IPS-15b (cell line): ENCODE measurements at regions not wholly inside any gene's neighbourhood (a gene's known extent, or its start where the extent isn't known, plus 50 kb on each side); places are given as distances from the start of the nearest gene placed in this dataset.
A peak's percentile ranks its signal among the peaks of the same experiment; 100 is the strongest.

Experiments
- H3K27me3 ChIP-seq: one replicate; pipeline ENCODE4 v1.6.1; 2013; ENCODE audit warnings: low read length; ENCODE audit not compliant: control insufficient read depth, insufficient read depth
- H3K36me3 ChIP-seq: one replicate; pipeline ENCODE4 v1.6.1; 2013; ENCODE audit warnings: low read length; ENCODE audit not compliant: control insufficient read depth, insufficient read depth
- H3K4me1 ChIP-seq: one replicate; pipeline ENCODE4 v1.6.1; 2013; ENCODE audit warnings: mild to moderate bottlenecking, low read length; ENCODE audit not compliant: control insufficient read depth, insufficient read depth
- H3K4me3 ChIP-seq: one replicate; pipeline ENCODE4 v1.5.1; 2013; ENCODE audit warnings: low read depth, low read length
- H3K9ac ChIP-seq: one replicate; pipeline ENCODE4 v1.6.1; 2013; ENCODE audit warnings: low read depth, mild to moderate bottlenecking, low read length
- H3K9me3 ChIP-seq: one replicate; pipeline ENCODE4 v1.6.1; 2013; ENCODE audit warnings: mild to moderate bottlenecking, low read length; ENCODE audit not compliant: control insufficient read depth, insufficient read depth

DNA sequence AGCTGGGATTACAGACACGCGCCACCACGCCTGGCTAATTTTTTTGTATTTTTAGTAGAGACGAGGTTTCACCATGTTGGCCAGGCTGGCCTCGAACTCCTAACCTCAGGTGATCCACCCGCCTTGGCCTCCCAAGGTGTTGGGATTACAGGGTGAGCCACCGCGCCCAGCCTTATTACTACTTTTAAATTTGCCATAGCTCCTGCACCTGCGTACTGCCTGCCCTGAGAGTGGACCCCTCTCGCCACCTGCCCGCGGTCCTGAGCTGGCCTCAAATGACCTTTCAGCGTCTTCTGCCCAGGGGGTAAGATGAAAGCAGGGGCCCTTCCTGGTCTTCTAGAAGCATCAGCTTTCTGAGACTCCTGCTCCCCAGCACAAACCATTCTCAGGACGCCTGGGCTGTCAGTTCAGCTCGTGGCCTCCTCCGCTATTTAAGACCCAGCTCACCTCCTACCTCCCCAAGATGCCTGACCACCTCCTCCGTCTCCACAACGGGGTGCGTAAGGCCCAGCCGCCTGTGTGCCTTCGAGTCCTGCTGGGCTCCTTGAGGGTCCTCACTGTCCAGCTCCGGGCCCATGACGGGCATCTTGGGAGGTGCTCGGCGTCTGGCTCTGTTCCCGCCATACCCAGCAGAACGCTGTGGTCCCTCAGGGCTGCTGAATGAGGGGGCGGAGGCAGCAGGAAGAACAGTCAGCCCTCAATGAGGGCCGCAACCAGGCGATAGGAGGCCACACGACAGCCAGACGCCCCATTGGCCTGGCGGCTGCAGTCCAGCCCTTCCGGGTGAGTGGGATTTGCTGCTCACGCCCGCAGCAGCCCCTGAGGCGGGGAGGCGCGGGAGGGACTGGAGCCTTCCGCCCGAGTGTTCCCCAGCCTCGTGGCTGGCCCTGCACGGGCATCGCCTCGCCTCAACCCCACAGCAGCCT is 266.6 kb downstream of the TFCP2L1 start:
- H3K9ac ChIP-seq = peak overlapping the region; percentile 24
- H3K4me3 ChIP-seq = peak overlapping the region; percentile 8
- peaks cover 4% of the 10 kb centered on the region for H3K4me1 ChIP-seq
- no peaks in the 10 kb centered on the region for H3K9me3 ChIP-seq
- no peaks in the 10 kb centered on the region for H3K36me3 ChIP-seq
- peaks cover 4% of the 10 kb centered on the region for H3K27me3 ChIP-seq

DNA sequence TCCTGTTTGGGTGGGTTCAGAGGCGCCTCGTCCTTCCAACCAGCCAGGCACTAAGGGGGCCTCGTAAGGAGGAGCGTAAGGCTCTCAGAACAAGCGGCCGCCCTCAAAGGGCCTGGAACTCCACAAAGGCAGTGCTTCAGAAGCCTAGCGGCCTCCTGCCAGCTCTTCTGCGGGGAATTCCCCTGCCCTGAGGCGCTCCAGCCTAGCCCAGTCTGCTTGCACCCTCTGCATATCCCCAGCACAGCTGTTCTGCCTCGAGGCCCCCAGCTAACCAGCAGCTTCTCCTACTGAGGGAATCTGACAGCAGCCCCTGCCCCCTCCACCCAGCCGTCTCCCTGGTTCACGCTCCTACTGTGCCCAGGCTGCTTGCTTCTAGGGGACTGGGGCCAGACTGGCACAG is 265.9 kb downstream of the TFCP2L1 start:
- Histone ChIP-seq H3K9me3 (no peaks in the 10 kb centered on the region), H3K27me3 (peaks cover 4% of the 10 kb centered on the region), H3K36me3 (no peaks in the 10 kb centered on the region), H3K4me1 (peaks cover 4% of the 10 kb centered on the region), H3K9ac (peak overlapping the region; percentile 24), H3K4me3 (peak overlapping the region; percentile 8)

DNA sequence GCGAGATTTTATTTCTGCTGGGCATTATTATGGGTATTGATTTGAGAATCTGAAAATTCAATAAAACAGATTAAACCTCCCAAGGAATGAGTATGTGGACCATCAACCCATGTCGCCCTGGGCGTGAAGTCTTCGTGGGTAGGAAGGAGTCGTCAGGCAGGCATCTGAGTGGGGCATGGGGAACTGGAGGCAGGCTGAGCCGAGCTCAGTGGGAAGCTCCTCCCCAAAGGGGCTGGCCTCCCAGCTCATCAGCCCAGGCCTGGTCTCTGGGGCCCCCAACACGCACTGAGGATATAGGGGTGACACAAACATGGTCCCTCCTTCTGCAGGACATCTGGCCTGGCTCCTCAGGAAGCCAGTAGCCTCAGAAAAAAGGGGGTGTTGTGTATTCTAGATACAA is 265.2 kb downstream of the TFCP2L1 start:
- Histone ChIP-seq H3K27me3 (peaks cover 4% of the 10 kb centered on the region), H3K4me3 (no peak overlapping the region), H3K4me1 (peaks cover 4% of the 10 kb centered on the region), H3K36me3 (no peaks in the 10 kb centered on the region), H3K9ac (no peak overlapping the region), H3K9me3 (no peaks in the 10 kb centered on the region)

DNA sequence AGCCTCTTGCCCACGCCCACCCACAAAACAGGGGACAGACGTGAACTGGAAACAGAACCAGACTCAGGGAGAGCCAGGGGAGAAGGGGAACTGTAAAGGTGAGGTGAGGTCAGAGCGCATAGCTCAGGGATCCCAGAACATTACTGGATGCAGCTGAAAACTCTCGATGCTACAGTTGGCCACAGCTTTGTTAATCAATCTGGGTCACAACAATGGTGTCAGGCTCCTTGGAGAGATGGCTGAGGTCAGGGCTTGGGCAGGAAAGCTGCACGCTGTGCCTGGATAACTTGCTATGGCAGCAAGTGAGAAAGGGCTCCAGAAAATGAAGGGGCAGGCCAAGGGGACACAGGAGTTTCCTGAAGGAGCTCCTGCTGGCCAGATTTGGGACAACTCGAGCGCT is 263.3 kb downstream of the TFCP2L1 start:
- H3K9ac ChIP-seq = no peak overlapping the region
- no peaks in the 10 kb centered on the region for H3K36me3 ChIP-seq
- peaks cover 4% of the 10 kb centered on the region for H3K4me1 ChIP-seq
- peaks cover 6% of the 10 kb centered on the region for H3K27me3 ChIP-seq
- H3K4me3 ChIP-seq = no peak overlapping the region
- H3K9me3 ChIP-seq = no peaks in the 10 kb centered on the region

DNA sequence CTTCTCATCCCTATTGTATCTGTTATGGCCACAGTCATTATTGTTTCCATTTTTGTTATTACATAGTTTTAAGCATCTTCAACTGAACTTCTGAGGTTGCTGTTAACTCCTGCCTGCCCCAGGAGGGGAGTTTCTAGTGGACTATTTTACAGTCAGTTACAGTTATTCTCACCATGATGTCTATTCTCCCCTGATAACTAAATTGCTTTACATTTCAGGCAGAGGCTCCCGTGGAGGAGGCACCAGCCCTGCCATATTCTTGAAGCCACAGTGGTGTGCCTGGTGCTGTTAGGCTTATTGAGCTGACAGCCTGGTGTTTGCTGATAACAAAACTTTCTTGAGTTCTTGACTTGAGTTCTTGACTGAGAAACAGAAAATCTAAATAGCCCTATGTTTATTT is 256.4 kb downstream of the TFCP2L1 start:
- H3K9ac ChIP-seq = no peak overlapping the region
- no peak overlapping the region for H3K4me3 ChIP-seq
- no peaks in the 10 kb centered on the region for H3K9me3 ChIP-seq
- H3K27me3 ChIP-seq = peaks cover 20% of the 10 kb centered on the region
- H3K36me3 ChIP-seq = no peaks in the 10 kb centered on the region
- H3K4me1 ChIP-seq = no peaks in the 10 kb centered on the region

DNA sequence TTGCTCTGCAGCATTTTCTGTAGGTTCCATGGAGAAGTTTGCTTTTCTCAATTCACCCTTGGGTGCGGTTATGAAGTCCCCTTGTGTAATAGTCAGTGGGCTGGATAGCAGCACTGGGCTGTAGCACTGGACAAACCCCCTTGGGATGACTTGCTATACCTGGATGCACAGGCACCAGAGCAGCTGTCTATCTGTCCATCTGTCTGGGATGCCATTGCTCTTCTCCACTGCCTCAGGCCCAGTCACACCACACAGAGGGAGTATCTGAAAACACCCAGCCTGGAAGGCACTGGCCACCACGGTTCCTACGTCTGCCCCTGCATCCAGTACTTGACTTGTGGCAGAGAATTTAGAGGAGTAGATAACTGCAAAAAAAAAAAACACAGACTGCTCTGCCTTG is 254.5 kb downstream of the TFCP2L1 start:
- no peaks in the 10 kb centered on the region for H3K9me3 ChIP-seq
- H3K4me1 ChIP-seq = no peaks in the 10 kb centered on the region
- H3K4me3 ChIP-seq = no peak overlapping the region
- peaks cover 21% of the 10 kb centered on the region for H3K27me3 ChIP-seq
- H3K9ac ChIP-seq = no peak overlapping the region
- H3K36me3 ChIP-seq = no peaks in the 10 kb centered on the region

DNA sequence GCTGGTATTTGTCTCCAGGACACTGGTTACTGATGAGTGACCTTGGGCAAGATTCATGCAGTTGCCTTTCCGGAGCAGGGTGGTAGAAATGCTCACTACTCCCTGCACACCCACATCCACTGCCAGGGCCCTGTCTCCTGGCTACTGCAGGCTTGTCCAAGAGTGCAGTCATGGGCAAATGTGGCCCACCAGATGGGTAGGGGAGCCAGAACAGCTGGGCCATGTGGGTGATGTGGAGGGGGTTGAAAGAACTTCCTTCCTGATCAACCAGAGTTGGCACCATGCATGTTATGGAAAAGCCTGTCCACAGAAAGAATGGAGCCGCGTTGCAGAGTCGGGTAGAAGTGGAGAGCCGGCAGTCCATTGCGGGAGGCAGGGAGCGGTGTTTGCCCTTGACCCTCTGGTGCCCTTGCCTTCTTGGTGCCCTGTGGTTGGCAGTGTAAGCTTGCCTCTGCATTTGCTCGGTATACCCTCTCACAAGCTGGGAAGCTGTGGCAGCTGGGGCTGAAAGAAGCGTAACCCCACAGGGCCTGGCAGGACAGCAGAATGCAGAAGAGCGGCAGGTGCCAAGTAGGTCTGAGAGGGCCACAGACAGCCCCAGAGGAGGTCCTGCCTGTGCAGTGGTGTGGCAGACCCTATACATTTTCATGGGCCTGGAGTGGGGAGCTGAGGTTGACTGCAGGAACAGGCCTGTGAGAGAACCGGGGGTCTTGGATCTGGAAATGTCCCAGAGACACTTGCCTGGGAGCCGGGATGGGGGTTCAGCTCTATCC is 253.2 kb downstream of the TFCP2L1 start:
- H3K4me3 ChIP-seq = no peak overlapping the region
- no peaks in the 10 kb centered on the region for H3K36me3 ChIP-seq
- peaks cover 21% of the 10 kb centered on the region for H3K27me3 ChIP-seq
- H3K9me3 ChIP-seq = no peaks in the 10 kb centered on the region
- peaks cover 4% of the 10 kb centered on the region for H3K4me1 ChIP-seq
- no peak overlapping the region for H3K9ac ChIP-seq

DNA sequence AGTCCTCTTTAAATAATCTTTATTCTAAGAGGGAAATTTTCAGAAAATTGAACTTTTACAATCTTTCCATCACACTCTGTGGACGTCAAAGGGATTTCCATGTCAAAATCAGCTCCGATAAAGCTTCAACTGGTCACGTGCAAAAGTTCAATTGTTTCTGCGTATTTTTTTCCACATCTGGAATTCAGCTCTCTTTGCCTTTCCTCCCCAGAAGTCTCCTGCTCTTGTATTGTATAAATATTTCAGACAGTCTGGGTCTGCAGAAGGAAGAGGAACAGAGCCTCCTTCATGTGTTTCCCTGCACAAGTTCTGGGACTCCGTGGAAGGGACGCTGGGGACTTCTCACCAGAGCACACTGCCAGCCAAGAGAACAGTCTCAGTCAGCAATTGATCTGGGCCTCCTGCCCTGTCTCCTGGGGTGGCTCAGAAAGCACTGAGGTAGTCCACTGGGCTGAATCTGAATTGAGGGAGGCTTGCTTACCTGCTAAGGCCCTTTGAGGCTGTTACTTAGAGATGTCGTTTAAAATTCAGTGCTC is 251.5 kb downstream of the TFCP2L1 start:
- Histone ChIP-seq H3K9me3 (no peaks in the 10 kb centered on the region), H3K27me3 (peaks cover 21% of the 10 kb centered on the region), H3K9ac (no peak overlapping the region), H3K4me1 (peaks cover 4% of the 10 kb centered on the region), H3K36me3 (no peaks in the 10 kb centered on the region), H3K4me3 (no peak overlapping the region)

DNA sequence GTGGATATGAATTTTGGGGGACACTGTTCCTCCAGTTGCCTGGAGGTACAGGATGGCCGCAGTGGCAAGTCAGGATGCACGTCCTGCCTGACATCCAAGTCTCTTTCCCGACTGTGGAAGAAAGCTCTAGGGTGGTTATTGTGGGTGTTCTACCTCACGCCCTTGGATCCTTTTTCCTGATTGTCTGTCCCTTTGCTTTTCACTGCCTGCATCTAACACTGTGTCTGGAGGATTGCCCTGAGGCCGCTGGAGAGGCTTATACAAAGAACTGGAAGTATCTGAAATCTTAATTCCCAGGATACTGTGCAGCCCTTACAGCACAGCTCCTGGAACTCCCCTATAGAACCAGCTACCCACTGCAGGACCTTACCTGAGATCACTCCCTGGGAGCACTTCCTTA is 250.5 kb downstream of the TFCP2L1 start:
- Histone ChIP-seq H3K9me3 (no peaks in the 10 kb centered on the region), H3K4me3 (no peak overlapping the region), H3K36me3 (no peaks in the 10 kb centered on the region), H3K9ac (no peak overlapping the region), H3K4me1 (peaks cover 4% of the 10 kb centered on the region), H3K27me3 (peaks cover 21% of the 10 kb centered on the region)

DNA sequence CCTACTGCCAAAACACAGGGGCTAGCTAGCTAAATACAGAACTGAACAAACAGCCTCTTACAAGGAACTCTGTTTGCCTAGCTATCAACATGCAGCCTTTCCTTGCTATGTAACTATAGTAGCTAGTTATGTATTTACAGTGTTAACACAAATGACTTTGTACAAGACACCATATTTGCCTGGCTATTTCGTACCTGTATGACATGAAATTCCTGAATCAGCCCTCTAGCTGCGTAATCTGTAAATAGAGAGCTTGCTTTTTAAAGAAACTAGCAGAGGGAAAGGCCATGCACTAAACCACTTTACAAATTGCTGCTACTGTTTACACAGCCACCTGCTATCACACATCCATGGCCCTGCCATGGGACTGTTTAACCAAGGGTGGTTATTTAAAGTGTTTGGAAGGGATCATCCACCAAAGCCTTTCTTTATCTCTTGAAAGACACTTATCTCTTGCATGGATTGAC is 248.7 kb downstream of the TFCP2L1 start:
- no peak overlapping the region for H3K9ac ChIP-seq
- H3K36me3 ChIP-seq = no peaks in the 10 kb centered on the region
- peaks cover 14% of the 10 kb centered on the region for H3K27me3 ChIP-seq
- no peaks in the 10 kb centered on the region for H3K9me3 ChIP-seq
- no peak overlapping the region for H3K4me3 ChIP-seq
- H3K4me1 ChIP-seq = peaks cover 4% of the 10 kb centered on the region

DNA sequence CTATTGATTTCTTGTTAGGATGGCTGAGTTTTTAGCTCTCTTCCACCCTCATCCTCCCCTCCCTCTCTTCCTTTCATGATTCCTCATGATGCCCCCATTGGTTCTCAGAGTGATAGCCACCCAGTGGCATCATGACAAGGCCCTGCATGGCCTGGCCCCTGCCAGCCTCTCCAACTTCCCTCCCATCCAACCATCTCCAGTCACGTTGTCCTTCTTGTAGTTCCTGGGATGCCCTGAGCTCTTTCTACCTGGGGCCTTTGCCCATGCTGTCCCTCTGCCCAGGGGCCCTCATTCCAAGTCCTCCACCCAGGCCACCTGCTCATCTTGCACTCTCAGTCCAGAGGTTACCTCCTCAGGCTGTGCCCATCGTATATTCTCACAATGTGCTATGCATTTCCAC is 247.5 kb downstream of the TFCP2L1 start:
- H3K27me3 ChIP-seq = peaks cover 8% of the 10 kb centered on the region
- no peak overlapping the region for H3K9ac ChIP-seq
- no peaks in the 10 kb centered on the region for H3K36me3 ChIP-seq

More for the DNA sequence above, 247.5 kb downstream of the TFCP2L1 start:
- Histone ChIP-seq H3K9me3 (no peaks in the 10 kb centered on the region), H3K4me3 (no peak overlapping the region), H3K4me1 (peaks cover 4% of the 10 kb centered on the region)
